Adipocyte (in vitro differentiated cells): ENCODE measurements at regions not wholly inside any gene's neighbourhood (a gene's known extent, or its start where the extent isn't known, plus 50 kb on each side); places are given as distances from the start of the nearest gene placed in this dataset.

Source experiments
- DNase-seq: peaks from one replicate; pipeline ENCODE4 v3.0.0-alpha.2; 2015; ENCODE audit warnings: low read depth
- H3K27me3 ChIP-seq: replicated peaks from 2 replicates; pipeline ENCODE4 v1.7.0; 2013; ENCODE audit warnings: mild to moderate bottlenecking, low read length, moderate library complexity; ENCODE audit not compliant: control insufficient read depth, insufficient read depth
- H3K36me3 ChIP-seq: 2 replicates; pipeline ENCODE4 v1.7.0; 2013; ENCODE audit warnings: low read length, mild to moderate bottlenecking, moderate library complexity; ENCODE audit not compliant: control insufficient read depth, insufficient read depth, severe bottlenecking
- H3K4me1 ChIP-seq: 2 replicates; pipeline ENCODE4 v1.7.0; 2013; ENCODE audit warnings: mild to moderate bottlenecking, low read length, moderate library complexity; ENCODE audit not compliant: control insufficient read depth, insufficient read depth
- H3K4me3 ChIP-seq: 2 replicates; pipeline ENCODE4 v1.7.0; 2013; ENCODE audit warnings: mild to moderate bottlenecking, low read length, moderate library complexity
- H3K9ac ChIP-seq: 2 replicates; pipeline ENCODE4 v1.7.0; 2013; ENCODE audit warnings: mild to moderate bottlenecking, low read length, moderate library complexity
- H3K9me3 ChIP-seq: 2 replicates; pipeline ENCODE4 v1.7.0; 2013; ENCODE audit warnings: mild to moderate bottlenecking, low read length, moderate library complexity; ENCODE audit not compliant: control insufficient read depth

DNA sequence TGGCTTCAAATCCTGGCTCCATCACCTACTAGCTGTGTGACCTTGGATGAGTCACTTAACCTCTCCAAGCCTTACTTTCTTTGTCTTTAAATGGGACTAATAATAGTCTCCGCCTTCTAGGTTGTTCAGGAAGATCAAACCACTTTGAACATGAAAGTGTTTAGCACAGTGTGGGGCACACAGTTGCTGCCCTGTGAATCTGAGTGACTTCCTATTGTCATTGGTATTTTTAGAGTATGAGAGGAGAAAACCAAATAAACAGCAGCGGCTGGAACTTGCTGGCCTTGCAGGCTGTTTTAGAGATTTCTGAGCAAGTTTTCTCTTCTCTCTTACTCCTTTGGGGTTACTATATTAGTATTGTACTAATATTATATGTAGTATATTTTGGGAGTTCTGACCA is 120.7 kb upstream of the MYL2 start:
- peaks cover 40% of the 10 kb centered on the region for H3K27me3 ChIP-seq
- no peak for DNase-seq
- H3K9ac ChIP-seq = no peak overlapping the region
- no peaks in the 10 kb centered on the region for H3K36me3 ChIP-seq
- H3K9me3 ChIP-seq = no peaks in the 10 kb centered on the region
- H3K4me1 ChIP-seq = no peaks in the 10 kb centered on the region
- H3K4me3 ChIP-seq = no peak overlapping the region

- Histone ChIP-seq H3K4me1 (no peaks in the 10 kb centered on the region), H3K27me3 (peaks cover 38% of the 10 kb centered on the region), H3K9me3 (no peaks in the 10 kb centered on the region), H3K4me3 (no peak overlapping the region), H3K36me3 (no peaks in the 10 kb centered on the region), H3K9ac (no peak overlapping the region)
- no peak for DNase-seq
These were observed 120.3 kb upstream of the MYL2 start for GRCh38 chr12:111040690-111041089.

GRCh38 chr12:111038941-111039340 is 118.6 kb upstream of the MYL2 start:
- Histone ChIP-seq H3K9ac (no peak overlapping the region), H3K9me3 (no peaks in the 10 kb centered on the region), H3K36me3 (no peaks in the 10 kb centered on the region), H3K4me1 (no peaks in the 10 kb centered on the region), H3K27me3 (peaks cover 37% of the 10 kb centered on the region), H3K4me3 (no peak overlapping the region)
- no peak for DNase-seq

DNA sequence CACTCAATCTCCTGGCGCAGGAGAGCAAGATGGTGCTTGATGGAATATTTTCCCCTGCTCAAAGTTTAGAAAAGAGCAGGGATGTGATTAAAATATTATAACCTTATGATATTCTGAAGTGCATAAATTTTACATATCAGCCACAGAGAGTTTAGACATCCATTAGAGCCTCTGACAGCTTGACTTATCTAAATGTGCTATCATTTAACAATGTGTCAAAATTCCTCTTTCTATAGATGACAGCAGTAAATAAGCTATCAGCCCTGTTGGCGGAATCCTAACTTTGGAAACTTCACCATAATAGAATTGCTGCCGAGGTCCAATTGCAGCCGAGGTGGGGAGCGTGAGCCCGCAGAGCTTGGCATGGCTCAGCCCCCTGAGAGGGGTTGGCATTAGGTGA is 117.7 kb upstream of the MYL2 start:
- no peak for DNase-seq
- Histone ChIP-seq H3K9ac (no peak overlapping the region), H3K27me3 (peaks cover 34% of the 10 kb centered on the region), H3K4me1 (no peaks in the 10 kb centered on the region), H3K9me3 (no peaks in the 10 kb centered on the region), H3K4me3 (no peak overlapping the region), H3K36me3 (no peaks in the 10 kb centered on the region)

DNA sequence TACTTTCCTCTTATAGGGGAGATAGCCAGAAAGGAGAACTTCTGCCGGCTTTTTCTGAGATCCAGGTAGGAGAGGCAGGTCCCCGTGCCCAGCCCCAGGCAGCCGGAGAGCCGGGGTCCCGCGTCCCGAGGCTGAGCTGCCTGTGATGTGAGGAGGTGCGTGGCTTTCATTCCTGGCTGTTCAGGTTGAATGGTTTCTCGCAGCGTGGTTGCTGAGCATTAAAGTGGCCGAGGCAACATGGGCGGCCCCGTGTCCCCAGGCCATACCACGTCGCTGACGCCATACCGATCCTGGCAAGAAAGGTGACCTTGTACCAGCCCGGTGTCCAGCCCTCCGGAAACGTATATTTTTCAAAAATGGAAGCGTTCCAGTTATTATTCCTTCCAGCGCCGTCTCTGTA is 116.7 kb upstream of the MYL2 start:
- no peak for DNase-seq
- no peak overlapping the region for H3K4me3 ChIP-seq
- no peak overlapping the region for H3K9ac ChIP-seq
- peaks cover 43% of the 10 kb centered on the region for H3K27me3 ChIP-seq
- H3K9me3 ChIP-seq = no peaks in the 10 kb centered on the region
- H3K4me1 ChIP-seq = no peaks in the 10 kb centered on the region
- H3K36me3 ChIP-seq = no peaks in the 10 kb centered on the region

DNA sequence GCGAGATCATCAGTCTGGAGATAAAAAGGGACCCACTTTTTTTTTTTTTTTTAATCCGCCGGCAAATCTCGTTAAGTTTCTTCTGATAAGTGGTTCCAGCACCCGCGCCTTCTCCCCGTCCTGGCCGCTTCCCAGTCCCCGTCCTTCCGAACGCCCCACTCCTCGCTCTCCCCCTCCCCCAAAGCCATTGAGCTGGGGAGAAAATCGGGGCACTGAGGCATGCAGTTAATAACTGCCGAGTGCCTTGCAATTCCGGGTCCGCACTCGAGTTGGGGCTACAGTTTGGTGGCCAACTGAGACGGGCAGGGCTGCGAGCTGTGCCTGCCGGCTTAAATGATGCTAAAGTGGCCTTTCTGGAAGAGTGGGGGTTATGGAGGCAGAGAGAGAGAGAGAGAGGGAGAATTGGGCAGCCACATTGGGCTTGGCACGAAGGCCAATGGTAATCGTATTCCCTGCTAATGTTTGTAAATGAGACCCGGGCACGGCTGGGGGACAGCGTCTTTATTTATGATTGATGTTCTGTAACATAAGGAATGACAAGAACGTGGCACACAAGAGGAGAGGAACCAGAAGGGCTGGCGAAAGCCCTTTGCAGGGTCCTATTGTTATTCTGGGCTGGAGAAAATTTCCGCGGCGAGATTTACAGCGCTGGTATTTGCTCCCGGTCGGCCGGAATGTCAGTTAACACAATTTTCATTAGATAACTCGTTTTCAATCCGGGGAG is 115.4 kb upstream of the MYL2 start:
- Histone ChIP-seq H3K27me3 (peaks cover 54% of the 10 kb centered on the region), H3K4me1 (no peaks in the 10 kb centered on the region), H3K9ac (no peak overlapping the region), H3K9me3 (no peaks in the 10 kb centered on the region), H3K4me3 (no peak overlapping the region), H3K36me3 (no peaks in the 10 kb centered on the region)
- DNase-seq = peak; percentile 4

- no peak overlapping the region for H3K9ac ChIP-seq
- peaks cover 59% of the 10 kb centered on the region for H3K27me3 ChIP-seq
- H3K4me3 ChIP-seq = no peak overlapping the region
- H3K4me1 ChIP-seq = no peaks in the 10 kb centered on the region
- no peaks in the 10 kb centered on the region for H3K36me3 ChIP-seq
- DNase-seq = no peak
- H3K9me3 ChIP-seq = no peaks in the 10 kb centered on the region
These were observed 114.7 kb upstream of the MYL2 start for GRCh38 chr12:111034886-111035577.

DNA sequence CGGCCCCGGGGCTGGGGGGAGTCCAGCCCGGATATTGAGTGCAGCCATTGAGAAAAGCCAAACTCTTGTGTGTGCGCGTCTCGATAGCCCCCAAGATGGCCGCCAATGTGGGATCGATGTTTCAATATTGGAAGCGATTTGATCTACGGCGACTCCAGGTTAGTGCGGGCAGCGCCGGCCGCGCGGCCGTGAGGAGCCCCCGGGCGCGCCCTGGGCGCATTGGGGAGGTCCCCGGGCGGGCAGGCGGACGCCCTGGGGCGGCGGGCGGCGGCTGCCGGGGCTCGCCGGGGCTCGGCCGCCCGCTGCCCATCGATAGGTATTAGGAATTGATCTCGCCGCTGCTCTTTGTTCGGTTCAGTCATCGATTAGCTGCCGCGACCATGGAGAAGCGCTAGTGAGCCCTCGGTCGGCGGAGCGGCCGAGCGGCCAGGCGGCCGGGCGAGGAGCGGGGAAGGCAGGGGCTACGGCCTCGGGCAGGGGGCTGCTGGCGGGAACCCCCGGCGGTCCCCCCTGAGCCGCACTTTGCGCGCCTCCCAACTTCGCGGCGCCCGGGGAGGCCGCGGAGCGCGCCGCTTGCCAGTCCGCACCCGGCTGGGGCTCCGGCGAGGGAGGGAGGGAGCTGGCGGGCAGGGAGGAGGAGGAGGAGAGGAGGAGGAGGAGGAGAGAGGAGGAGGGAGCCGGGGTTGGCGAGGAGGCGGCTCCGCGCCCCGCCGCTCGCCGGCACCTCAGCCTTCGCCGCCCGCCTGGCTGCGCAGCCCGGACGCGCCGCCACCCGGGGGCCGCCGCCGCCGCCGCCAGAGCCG is 113.9 kb upstream of the MYL2 start, which contains the start of gene CUX2:
Gene CUX2, plus strand, starts transcription at position 83 of the 803 bp plus-strand sequence.
- no peak within 1 kb of the TSS for H3K9ac ChIP-seq
- H3K9me3 ChIP-seq = no peaks in the 10 kb centered on the region
- no peaks in the 10 kb centered on the region for H3K4me1 ChIP-seq
- peak; percentile 17 for DNase-seq
- no peak within 1 kb of the TSS for H3K4me3 ChIP-seq
- H3K27me3 ChIP-seq = peaks cover 67% of the 10 kb centered on the region
- no peaks in the 10 kb centered on the region for H3K36me3 ChIP-seq

DNA sequence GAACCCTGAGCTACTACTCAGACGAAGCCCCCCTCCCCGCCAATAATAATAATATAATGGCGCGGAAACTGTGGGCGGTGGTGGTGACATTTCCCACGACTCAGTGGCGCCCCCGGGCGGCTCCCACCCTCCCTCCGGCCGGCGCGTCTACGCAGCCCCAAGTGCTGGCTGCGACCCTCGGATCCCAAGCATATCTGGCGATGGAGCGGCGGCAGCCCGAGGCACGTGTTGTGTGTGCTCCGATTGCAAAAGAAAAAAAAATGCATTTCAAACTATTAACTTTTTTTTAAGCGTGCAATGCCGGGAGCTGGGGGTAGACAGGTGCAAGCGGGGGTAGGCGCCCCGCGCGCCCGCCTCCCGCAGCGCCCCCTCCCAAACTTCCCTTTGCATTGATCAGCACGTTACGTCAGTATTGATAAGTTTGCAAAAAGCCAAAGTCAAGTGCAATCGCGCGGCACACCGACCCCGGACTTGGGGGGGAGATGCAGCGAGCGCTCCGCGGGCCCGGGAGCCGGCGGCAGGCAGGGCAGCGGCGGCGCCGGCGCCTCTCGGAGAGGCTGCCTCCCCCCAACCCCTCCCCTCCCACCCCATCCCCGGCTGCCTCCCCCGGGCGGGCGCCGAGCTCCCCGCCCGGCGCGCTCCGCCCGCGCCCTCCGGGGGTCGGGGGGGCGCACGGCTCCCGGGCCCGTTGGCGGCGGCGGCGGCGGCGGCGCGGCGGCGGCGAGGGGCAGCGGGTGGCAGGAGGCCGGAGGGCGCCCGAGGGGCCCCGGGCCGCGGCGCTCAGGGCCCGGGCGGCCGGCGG is 113.1 kb upstream of the MYL2 start:
- Histone ChIP-seq H3K4me3 (no peak overlapping the region), H3K36me3 (no peaks in the 10 kb centered on the region), H3K4me1 (no peaks in the 10 kb centered on the region), H3K9ac (no peak overlapping the region), H3K27me3 (peaks cover 69% of the 10 kb centered on the region), H3K9me3 (no peaks in the 10 kb centered on the region)
- no peak for DNase-seq

DNA sequence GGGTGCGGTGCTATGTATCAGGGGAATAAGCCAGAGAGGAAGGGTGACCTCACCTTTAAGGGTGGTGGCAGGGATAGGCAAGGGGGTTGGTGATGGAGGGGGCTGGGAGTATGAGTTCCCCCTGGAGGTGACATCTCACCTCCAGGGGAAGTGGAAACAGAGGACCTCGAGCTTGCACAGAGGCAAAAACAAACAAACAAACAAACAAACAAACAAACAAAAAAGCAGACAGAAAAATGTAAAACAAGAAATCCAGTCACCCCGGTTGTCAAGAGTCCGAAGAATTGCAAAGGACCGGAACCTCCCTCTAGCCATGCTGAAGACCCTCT is 112.2 kb upstream of the MYL2 start:
- no peaks in the 10 kb centered on the region for H3K36me3 ChIP-seq
- H3K4me3 ChIP-seq = no peak overlapping the region

More for the DNA sequence above, 112.2 kb upstream of the MYL2 start:
- no peak for DNase-seq
- no peaks in the 10 kb centered on the region for H3K4me1 ChIP-seq
- no peaks in the 10 kb centered on the region for H3K9me3 ChIP-seq
- H3K27me3 ChIP-seq = peaks cover 65% of the 10 kb centered on the region
- no peak overlapping the region for H3K9ac ChIP-seq
